Left renal cortex interstitium (tissue), 4 donors: ENCODE measurements at regions not wholly inside any gene's neighbourhood (a gene's known extent, or its start where the extent isn't known, plus 50 kb on each side); places are given as distances from the start of the nearest gene placed in this dataset.
"Not testable (repeated sequence)": the region's sequence is repeated elsewhere in the genome, so short reads cannot be mapped to it uniquely, and the experiment has no call there.

Source experiments
- DNase-seq, 4 donors: peaks; one replicate each; pipeline ENCODE4 v3.0.0-alpha.2; 2013; ENCODE audit warnings: low read depth in 4 of 4, low spot score in 2 of 4, missing footprints in 1 of 4

DNA sequence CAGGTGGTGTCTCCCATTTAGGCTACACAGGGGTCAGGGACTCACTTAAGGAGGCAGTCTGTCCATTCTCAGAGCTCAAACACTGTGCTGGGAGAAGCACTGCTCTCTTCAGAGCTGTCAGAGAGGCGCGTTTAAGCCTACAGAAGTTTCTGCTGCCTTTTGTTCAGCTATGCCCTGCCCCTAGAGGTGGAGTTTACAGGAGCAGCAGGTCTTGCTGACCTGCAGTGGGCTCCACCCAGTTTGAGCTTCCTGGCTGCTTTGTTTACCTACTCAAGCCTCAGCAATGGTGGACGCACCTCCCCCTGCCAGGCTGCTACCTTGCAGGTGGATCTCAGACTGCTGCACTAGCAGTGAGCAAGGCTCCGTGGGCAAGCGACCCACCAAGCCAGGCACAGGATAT lies 260.1 kb downstream of the MEF2C start:
- not testable (repeated sequence) for DNase-seq

DNA sequence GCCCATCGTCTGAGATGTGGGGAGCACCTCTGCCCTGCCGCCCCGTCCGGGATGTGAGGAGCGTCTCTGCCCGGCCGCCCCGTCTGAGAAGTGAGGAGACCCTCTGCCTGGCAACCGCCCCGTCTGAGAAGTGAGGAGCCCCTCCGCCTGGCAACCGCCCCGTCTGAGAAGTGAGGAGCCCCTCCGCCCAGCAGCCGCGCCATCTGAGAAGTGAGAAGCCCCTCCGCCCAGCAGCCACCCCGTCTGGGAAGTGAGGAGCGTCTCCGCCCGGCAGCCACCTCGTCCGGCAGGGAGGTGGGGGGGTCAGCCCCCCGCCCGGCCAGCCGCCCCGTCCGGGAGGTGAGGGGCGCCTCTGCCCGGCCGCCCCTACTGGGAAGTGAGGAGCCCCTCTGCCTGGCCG lies 267.2 kb downstream of the MEF2C start:
- not testable (repeated sequence) for DNase-seq

DNA sequence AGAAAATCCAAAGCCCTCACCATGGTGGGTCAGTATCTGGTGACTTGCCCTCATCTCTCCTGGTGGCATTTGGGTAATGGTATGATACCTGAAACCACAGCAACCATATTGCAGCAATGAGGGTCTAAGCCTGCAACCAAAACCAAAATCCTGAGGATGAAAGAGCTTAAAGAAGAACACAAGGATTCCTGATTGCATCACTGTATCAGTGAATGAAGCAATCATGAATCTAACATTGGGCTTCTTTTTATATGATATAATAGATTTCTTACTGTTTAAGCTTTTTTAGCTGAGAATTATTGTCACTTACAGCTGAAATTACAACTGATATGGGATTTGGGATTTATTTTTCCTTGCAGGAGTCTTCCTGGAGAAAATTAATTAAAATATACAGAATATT lies 269.9 kb downstream of the MEF2C start:
- DNase-seq, result no peak

DNA sequence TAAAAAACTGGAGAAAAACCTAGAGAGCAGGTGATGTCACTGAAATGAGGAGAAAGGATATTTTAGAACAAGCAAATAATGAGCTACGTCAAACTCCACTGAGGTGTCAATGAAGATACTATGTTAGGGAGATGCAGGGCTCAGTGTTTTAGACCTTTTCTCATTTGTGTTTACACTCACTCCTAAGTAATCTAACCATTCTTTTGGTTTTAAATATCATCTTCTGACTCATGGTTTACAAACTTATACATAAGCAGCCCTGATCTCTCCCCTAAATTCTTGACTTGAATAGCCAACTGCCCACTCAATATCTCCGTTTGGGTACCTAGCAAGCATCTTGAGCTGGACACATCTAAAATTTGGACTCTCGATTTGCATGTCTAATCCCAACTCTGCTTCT lies 272.4 kb downstream of the MEF2C start:
- no peak for DNase-seq

DNA sequence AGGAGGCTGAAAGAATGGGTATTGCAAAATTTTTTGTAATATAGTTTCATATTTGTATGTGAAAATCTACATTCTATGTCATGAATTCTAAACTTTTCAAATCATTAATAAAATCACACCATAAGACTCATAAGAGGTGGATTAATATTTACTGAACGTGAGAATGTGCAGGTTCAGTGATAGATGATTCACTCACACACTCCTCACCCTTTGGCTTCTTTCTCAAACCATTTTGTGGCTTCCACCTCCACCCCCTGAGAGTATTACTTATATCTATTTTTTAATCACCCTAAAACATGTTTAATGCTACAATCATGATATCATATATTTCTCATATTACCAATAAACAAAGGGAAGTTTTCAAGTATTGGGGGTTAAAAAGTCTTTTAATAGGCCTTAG lies 275.5 kb downstream of the MEF2C start:
- no peak for DNase-seq

DNA sequence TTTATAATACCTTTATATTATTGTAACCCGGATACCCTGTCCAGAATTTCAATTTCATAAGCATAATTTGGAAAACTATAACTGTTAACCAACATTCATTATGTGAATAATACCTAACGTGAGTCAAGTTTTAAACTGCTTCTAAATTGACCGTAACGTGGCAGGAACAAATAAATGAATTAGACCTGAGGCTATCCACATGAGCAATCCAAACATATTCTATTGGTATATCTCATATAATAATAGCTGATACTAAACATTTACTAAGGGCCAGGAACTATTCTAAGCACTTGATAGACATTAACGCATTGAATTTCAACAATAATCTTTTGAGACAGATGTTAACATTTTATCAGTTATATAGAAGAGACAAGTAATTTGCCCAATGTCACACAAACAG lies 276.4 kb downstream of the MEF2C start:
- DNase-seq, result no peak

DNA sequence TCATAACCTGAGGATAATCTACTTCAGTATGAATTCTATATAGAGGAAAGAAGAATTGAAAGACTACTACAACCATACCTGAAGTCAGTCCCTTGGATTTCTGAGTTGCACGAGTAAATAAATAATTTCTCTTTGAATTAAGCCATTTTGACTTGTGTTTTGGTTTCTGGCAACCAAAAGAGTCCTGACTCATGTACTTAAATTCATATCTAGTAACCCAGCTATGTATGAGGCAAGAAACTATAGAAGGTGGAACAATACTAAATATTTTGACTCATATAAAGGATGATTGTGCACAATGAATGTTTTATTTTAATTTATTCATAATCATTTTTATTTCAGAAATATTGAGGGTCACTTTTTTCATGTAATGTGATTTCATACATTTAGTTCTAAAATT lies 276.8 kb downstream of the MEF2C start:
- no peak for DNase-seq

DNA sequence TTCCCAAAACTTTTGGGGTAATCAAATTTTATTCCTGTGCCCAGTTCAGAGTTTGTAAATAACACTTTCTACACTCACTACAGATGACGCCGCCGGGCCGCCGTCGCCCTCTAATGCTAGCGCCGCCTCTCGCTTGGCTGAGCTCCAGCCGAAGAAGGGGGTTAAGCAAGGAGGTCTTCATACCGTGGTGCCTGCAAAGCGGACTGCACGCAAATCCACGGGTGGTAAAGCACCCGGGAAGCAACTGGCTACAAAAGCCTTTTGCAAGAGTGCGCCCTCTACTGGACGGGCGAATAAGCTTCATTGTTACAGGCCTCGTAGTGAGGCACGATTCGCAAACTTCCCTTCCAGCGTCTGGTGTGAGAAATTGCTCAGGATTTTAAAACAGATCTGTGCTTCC lies 280.4 kb downstream of the MEF2C start:
- no peak for DNase-seq

DNA sequence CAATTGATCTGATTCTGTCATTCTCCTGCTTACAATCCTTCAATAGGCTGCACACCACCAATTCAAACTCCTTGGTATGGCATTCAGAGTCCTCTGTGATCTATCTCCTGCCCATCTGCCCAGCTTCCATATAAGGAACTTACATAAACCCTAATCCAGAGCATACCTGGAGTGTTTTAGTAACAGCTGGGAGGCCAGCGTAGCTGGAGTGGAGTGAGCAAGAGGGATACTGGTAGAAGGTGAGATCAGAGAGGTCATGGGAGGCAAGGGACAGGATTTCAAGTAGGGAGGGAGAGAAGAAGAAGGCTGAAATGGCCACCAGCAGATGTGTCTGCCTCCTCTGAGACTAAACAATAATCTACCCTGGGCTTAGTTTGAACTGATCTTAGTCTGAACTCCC lies 288.5 kb downstream of the MEF2C start:
- no peak for DNase-seq

DNA sequence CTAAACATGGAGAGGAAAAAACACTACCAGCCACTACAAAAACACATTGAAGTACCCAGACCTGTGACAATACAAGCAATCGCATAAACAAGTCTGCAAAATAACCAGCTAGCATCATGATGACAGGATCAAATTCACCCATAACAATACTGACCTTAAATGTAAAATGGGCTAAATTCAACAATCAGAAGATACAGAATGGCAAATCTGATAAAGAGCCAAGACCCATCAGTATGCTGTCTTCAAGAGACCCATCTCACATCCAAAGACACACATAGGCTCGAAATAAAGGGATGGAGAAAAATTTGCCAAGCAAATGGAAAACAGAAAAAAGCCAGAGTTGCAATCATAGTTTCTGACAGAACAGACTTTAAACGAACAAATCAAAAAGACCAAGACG lies 294.4 kb downstream of the MEF2C start:
- no peak for DNase-seq

DNA sequence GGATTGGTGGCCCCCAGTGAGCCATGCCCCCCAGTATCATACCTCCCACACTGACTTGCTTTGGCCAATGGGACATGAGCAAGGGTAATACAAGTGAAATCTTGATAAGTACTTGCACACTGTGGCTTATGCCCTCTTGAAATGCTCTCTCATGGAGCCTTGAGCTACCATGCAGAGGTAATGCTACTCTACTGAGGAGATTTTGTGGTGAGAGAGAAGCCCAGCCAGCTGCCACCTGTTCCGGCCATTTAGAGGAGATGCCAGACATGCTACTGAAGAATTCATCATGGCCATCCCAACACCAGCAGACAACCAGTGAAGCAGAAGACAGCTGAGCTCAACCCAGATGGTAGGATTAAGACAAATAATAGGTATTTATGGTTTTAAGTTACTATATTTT lies 299.5 kb downstream of the MEF2C start:
- DNase-seq, result no peak

DNA sequence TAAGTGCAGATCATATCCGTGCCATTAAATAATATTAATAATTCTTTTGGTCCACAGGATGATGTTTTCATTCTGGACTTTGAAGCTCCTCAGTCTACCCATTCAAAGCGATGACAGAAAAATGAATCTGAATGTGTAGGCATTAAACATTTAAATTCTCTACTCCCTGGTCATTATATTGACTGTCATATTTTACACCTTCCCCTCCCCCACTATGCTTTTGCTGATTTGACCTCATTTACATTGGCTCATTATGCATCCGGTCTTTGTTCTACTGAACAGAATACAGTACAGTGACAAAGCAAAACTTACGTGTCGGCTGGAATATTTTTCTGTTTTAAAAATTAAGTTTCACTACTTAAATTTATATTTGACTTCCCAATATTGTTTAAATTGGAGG lies 289.7 kb upstream of the TMEM161B start:
- no peak for DNase-seq

DNA sequence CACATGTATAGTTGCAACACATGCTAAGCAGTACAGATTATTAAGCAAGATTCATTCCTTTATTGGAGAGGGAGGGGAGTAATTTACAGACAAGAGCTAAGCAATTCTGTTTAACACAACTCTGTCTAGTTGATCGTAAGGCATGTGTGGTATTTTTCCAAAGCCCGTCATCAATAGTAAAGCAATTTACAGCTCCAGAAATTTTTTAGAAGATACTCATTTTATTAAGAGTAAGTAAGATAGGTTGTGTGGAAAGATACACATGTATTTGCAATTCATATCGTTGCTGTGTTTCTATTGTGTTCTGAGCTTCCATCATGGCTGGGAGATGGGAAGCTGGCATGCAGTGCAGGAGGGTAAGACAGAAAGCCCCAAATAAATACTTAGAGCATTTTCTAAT lies 289.2 kb upstream of the TMEM161B start:
- DNase-seq, result no peak

DNA sequence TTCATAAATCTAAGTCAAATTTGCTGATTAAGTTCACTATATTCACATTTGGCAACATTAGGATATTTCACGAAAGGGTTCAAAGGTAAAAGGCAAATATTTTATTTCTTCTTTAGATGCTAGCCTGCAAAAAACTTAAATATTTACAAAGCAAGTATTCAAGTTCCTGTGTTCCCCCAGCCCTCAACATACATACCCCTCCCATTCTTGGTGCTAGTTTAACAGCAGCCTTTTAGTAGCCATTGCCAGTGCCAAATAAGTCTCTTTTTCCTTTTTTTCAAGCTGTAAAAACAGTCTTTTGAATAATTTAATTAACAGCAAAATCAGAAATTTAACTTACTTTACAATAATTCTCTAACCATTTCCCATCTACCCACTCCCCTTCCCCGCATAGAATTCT lies 288.5 kb upstream of the TMEM161B start:
- no peak for DNase-seq

DNA sequence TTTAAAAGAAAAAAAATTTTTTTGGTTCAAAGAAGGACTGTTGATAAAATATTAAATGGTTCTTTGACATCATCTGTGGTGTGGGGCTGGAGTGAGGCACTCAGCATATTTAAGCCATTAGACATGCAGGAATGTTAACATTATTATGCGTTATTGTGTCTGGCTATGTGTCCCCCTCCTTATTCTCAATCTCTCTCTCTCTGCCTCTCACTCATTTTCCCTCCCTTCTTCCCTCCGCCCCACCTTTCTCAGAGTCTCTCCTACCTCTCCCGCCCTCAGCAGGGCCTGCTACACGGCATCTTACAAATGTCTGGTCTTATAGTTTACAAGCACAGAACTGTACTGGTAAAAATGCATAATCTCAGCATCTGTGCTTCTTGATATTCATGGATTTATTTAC lies 287.8 kb upstream of the TMEM161B start:
- DNase-seq, result no peak

DNA sequence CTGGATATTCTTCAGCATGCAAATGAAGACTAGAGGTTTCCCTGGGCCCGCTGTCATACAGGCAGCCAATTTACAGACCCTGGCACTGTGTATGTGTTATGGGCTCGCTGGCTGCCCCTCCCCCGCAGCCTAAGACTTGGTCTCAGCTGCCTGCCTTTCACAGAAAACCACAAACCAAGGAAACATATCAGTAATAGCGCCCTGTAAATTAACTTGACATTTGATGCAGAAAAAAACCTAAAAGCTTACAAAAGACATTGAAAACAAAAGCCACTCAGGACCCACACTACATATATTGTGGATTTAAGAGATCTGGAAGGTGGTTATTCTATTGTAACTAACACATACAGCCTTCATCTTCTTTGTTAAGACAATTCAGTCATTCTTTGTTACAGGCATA lies 287.0 kb upstream of the TMEM161B start:
- no peak for DNase-seq

DNA sequence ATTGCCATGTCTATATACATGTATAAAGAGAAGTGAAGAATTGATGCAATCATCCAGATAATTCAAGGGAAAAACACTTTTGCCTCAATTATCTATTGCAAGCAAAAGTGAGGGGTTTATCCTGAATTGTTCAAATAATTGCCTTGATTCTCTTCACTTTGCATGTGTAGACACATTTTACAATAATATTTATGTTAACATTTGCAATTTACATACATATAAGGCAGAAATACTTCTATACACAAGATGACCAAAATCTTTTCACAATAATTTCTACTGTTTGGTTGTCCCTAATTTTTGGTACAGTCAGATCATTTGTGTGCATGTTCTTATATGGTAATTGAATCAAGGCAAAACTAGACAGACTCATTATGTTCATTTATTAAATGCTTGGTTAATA lies 285.3 kb upstream of the TMEM161B start:
- DNase-seq, result no peak

DNA sequence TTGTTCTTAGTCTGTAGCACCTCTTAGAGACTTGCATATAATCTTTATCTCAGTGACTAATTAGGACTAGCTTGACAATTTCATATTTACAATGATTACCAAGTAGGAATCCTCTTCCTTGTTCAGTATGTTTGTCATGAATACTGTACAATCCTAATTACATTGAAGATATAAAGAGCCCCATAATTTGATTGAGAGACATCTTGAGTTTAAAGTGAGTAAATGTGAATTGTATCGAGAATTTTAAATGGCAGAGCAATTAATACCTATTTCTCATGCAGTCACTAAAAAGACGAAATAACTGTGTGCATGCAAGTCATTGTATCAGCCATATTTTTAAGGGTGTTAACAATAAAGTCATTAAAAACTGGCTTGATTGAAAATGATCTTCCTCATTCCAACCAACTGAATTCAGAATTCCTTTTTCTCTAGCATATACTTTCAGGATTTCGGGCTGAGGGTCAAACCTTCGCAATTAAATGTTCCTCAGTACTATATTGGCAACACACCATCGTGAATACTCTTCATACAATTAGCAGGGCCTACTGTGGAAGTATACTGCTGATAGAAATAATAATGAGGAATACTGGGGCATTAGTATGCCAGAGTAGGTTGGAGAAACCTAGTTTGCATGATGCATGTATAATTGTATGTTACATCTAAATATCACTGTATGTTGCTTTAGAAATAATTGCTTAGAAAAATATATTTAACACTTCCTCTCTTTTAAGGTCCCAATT lies 284.7 kb upstream of the TMEM161B start:
- no peak for DNase-seq

DNA sequence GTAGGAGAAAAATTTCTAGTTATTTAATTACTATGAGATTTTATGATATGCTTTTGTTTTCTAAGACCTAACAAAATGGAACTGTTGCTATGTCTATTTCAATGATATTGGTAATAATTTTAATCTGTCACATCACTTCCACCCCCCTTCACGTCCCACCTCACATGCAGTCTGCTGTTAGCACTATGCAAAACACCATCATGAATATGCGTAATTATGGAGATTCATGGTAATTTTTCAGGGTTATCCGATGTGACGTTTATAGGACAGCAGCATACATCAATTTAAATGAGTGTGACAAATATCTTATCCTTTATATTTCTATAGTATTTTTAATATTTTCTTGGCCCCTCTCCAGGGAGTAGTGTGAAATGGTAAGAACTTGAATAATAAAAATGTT lies 283.8 kb upstream of the TMEM161B start:
- no peak for DNase-seq

DNA sequence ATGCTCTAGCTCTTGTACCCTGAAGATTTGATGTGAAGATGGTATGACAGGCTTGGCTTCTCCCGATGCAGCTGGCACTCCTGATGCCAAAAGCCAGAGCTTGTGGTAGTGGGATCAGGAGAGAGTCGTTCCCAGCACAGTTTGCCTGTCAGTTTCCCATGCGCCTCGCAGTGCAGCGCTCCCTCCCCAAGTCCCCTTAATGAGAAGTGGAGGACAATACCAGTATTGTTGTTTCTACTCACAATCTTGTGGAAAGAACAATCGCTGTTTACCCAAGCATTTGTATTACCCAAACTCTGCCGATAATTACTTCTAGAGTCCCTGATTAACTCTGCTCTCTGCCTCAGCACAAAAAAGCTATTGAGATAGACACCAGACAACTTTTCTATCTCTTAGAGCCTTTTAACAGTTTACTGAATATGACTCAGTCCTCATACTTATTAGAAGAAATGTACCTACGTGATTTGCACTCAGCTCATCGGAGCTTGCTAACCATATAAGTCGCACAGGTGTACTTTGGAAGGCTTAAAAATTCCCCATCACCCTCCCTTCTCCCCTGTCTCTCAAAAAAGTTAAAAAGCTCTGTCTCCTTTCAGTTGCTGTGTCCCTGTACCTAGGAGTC lies 283.2 kb upstream of the TMEM161B start:
- no peak for DNase-seq

DNA sequence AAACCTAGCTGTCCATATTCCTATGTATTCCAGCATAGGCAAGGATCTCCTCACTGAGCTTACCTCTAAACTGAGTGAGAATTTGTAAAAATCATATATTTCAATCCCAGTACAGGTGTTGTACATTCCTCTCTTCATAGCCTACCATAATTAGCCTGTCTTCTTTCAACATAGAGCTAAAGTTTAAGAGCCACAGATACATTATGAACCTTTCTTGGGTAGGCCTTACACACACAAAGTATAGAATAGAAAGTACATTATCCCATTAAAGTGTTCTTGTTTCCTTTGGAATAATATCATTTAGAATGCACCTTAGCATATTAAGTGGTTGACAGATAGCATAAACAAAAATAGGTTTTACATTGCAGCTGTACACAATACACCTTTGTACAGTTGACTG lies 282.1 kb upstream of the TMEM161B start:
- no peak for DNase-seq

DNA sequence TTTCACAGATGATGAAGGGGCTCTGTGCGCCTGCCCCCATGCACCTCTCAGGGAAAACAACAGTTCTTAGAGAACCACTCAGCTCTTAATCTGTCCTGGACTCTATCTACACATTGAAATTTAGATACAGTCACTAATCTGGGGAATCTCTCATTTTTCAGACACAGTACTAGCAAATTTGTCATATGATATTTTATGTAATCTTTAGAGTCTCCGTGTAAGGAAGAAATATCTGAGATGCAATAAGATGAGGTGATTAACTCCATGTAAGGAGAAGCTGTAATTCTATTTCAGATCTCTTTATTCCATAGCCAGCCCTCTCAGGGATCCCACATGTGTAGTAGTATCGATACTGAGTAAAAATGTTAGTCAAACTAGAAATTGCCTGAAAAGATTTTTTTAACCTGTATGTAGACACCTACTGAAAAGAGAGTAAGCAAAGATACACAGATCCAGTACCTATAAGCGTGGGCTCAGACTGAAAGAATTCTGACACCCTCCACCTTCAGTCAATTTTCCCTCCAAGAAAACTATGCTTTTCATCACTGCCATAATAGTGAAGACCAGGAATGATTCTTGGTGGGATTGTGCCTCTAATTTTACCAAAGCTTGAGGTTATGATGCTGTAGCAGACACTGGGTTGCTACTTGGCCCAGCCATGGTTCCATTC lies 279.6 kb upstream of the TMEM161B start:
- DNase-seq, result no peak
